OCI-LY7 (cell line): ENCODE measurements at regions not wholly inside any gene's neighbourhood (a gene's known extent, or its start where the extent isn't known, plus 50 kb on each side); places are given as distances from the start of the nearest gene placed in this dataset.

ENCODE experiments used
- BruUV-seq: library from RNA; stranded (reverse); fragments of 400-500 nt; replicated peaks from 2 replicates; lab custom pipeline; 2021; lab: Mats Ljungman, UMichigan
- CTCF ChIA-PET: fragments of 300-600 bp; sonication (Branson Sonifier 250); formaldehyde crosslinking; loops from one replicate; lab custom pipeline; 2022; ENCODE audit warnings: antibody characterized with exemption; ENCODE audit not compliant: unreplicated experiment; lab: Charles Lee
- POLR2A ChIA-PET: fragments of 300-600 bp; sonication (Branson Sonifier 250); formaldehyde crosslinking; loops from one replicate; lab custom pipeline; 2022; ENCODE audit warnings: antibody characterized with exemption; lab: Charles Lee
- DNase-seq: peaks from one replicate; pipeline ENCODE4 v3.0.0-alpha.2; 2015; ENCODE audit warnings: low spot score
- H2AFZ ChIP-seq: fragments of 200-600 bp; sonication (generic), shearing (Covaris generic); 2 replicates; pipeline ENCODE4 v1.6.1; 2014; ENCODE audit warnings: mild to moderate bottlenecking, antibody characterized with exemption, low read length, moderate library complexity
- H3K27ac ChIP-seq: fragments of 200-600 bp; sonication (generic); 2 replicates; pipeline ENCODE4 v1.5.1; 2014; ENCODE audit warnings: mixed run types, low read depth, mild to moderate bottlenecking, moderate library complexity, low read length, inconsistent platforms; ENCODE audit not compliant: poor library complexity, severe bottlenecking
- H3K36me3 ChIP-seq: fragments of 200-600 bp; sonication (generic); 2 replicates; pipeline ENCODE4 v1.6.1; 2014; ENCODE audit warnings: mild to moderate bottlenecking, antibody characterized with exemption, low read length, moderate library complexity, mixed read lengths; ENCODE audit not compliant: insufficient read depth
- H3K4me1 ChIP-seq: fragments of 200-600 bp; sonication (generic); 2 replicates; pipeline ENCODE4 v1.5.1; 2014; ENCODE audit warnings: mild to moderate bottlenecking, low read length; ENCODE audit not compliant: insufficient read depth, poor library complexity, severe bottlenecking
- H3K4me2 ChIP-seq: fragments of 200-600 bp; sonication (generic); 2 replicates; pipeline ENCODE4 v1.6.1; 2014; ENCODE audit warnings: mild to moderate bottlenecking, low read length
- H3K4me3 ChIP-seq: fragments of 200-600 bp; sonication (generic); 2 replicates; pipeline ENCODE4 v1.5.1; 2014; ENCODE audit warnings: mild to moderate bottlenecking, low read depth, low read length; ENCODE audit not compliant: poor library complexity, severe bottlenecking
- H3K79me2 ChIP-seq: fragments of 200-600 bp; sonication (generic); 2 replicates; pipeline ENCODE4 v1.6.1; 2016; ENCODE audit warnings: low read depth, mild to moderate bottlenecking, low read length, moderate library complexity, mixed read lengths; ENCODE audit not compliant: insufficient read depth
- H3K9me2 ChIP-seq: fragments of 200-600 bp; sonication (generic); 2 replicates; pipeline ENCODE4 v1.6.1; 2016; ENCODE audit warnings: mild to moderate bottlenecking, low read length, mixed read lengths; ENCODE audit not compliant: insufficient read depth
- H3K9me3 ChIP-seq: fragments of 200-600 bp; sonication (generic); 2 replicates; pipeline ENCODE4 v1.6.1; 2014; ENCODE audit warnings: mild to moderate bottlenecking, mixed run types, low read length, mixed read lengths
- H4K20me1 ChIP-seq: fragments of 200-600 bp; sonication (generic); 2 replicates; pipeline ENCODE4 v1.6.1; 2014; ENCODE audit warnings: mild to moderate bottlenecking, antibody characterized with exemption, low read length, moderate library complexity, mixed read lengths; ENCODE audit not compliant: insufficient read depth
- CTCF ChIP-seq: fragments of 200-600 bp; sonication (generic); conservative IDR thresholded peaks from 2 replicates; pipeline ENCODE4 v1.5.1; 2014; ENCODE audit warnings: mild to moderate bottlenecking, antibody characterized with exemption, low read length, moderate library complexity, mixed read lengths
- EZH2phosphoT487 ChIP-seq: fragments of 200-600 bp; sonication (generic); IDR thresholded peaks from 2 replicates; pipeline ENCODE4 v1.6.1; 2018; ENCODE audit warnings: low read depth, borderline replicate concordance, mild to moderate bottlenecking, mixed run types, antibody characterized with exemption, low read length, moderate library complexity, mixed read lengths
- intact Hi-C: fragments of 100-400 bp; cut with micrococcal nuclease; formaldehyde crosslinking; loops from one replicate; pipeline ENCODE4 v1.10.0; 2022; ENCODE audit not compliant: unreplicated experiment

- TF ChIP-seq CTCF (no peak), EZH2phosphoT487 (no peak)
Measured at GRCh38 chr6:170205534-170206316, 85.2 kb downstream of the DLL1 start.

DNA sequence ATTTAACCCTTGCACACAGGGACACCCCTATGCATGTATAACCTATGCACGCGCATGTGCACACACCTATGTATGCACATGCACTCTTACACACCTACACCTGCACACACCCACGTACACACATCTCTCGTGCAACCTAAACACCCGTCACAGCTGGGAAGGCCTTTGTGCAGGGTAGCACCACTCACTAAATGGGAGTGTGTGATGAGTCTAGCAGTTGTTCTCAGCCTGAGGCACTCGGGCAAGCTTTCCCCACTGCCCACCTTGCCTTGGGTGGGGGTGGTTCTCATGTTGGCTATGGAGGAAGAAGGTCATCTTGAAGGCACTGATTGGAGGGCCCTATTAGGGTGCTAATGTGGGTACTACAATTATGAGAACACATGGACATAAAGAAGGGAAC is 85.8 kb downstream of the DLL1 start:
- H4K20me1 ChIP-seq, result no peaks in the 10 kb centered on the region
- H3K27ac ChIP-seq, result no peak overlapping the region
- TF ChIP-seq CTCF (no peak), EZH2phosphoT487 (no peak)
- BruUV-seq, result no TSS peak
- no peaks in the 10 kb centered on the region for H3K9me2 ChIP-seq
- intact Hi-C loops, result no loop called here
- DNase-seq, result no peak
- ChIA-PET CTCF (no interaction called here), POLR2A (no interaction called here)
- no peaks in the 10 kb centered on the region for H3K79me2 ChIP-seq
- no peak overlapping the region for H3K4me3 ChIP-seq
- no peak overlapping the region for H2AFZ ChIP-seq
- H3K4me2 ChIP-seq, result no peak overlapping the region
- H3K4me1 ChIP-seq, result no peaks in the 10 kb centered on the region
- H3K36me3 ChIP-seq, result no peaks in the 10 kb centered on the region
- H3K9me3 ChIP-seq, result no peaks in the 10 kb centered on the region

More at GRCh38 chr6:170205534-170206316, 85.2 kb downstream of the DLL1 start:
- Histone ChIP-seq H4K20me1 (no peaks in the 10 kb centered on the region), H3K4me2 (no peak overlapping the region), H3K36me3 (no peaks in the 10 kb centered on the region), H3K9me3 (no peaks in the 10 kb centered on the region), H3K27ac (no peak overlapping the region), H3K9me2 (no peaks in the 10 kb centered on the region), H3K4me3 (no peak overlapping the region), H3K4me1 (no peaks in the 10 kb centered on the region), H2AFZ (no peak overlapping the region), H3K79me2 (no peaks in the 10 kb centered on the region)
- no peak for DNase-seq
- intact Hi-C loops, result no loop called here
- no TSS peak for BruUV-seq
- POLR2A ChIA-PET, result no interaction called here
- CTCF ChIA-PET, result no interaction called here

DNA sequence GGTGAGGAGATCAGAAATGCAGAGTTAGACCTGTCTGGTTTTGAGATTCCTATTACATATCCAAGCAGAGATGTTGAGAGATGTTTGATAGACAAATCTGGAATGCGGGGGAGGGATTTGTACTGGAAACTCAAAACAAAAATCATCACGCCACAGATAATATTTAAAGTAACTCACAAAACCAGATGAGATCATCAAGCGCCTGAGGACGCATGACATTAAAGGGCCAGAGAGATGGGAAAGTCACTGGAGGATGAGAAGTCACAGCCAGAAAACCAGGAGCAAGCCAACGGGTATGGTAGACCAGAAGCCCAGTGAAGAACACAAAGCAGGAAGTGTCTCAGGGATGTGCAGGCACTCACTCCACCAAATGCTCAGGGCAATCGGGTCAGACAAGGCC is 87.7 kb downstream of the DLL1 start:
- H3K9me3 ChIP-seq, result no peaks in the 10 kb centered on the region
- ChIA-PET POLR2A (interaction anchor here (0.6 kb wide), 1 partner anchor 857 kb away, joined by 3 read pairs; no protein-coding TSS in a partner anchor), CTCF (no interaction called here)
- no peak overlapping the region for H3K4me2 ChIP-seq
- H2AFZ ChIP-seq, result no peak overlapping the region
- intact Hi-C loops, result no loop called here
- no peaks in the 10 kb centered on the region for H3K79me2 ChIP-seq
- H3K27ac ChIP-seq, result no peak overlapping the region
- H3K4me1 ChIP-seq, result no peaks in the 10 kb centered on the region
- no peaks in the 10 kb centered on the region for H3K36me3 ChIP-seq
- no peaks in the 10 kb centered on the region for H3K9me2 ChIP-seq
- DNase-seq, result no peak
- no peak overlapping the region for H3K4me3 ChIP-seq
- no peak for TF ChIP-seq CTCF
- TF ChIP-seq EZH2phosphoT487, result no peak
- no peaks in the 10 kb centered on the region for H4K20me1 ChIP-seq
- BruUV-seq, result no TSS peak
